H1 (cell line): ENCODE measurements at regions not wholly inside any gene's neighbourhood (a gene's known extent, or its start where the extent isn't known, plus 50 kb on each side); places are given as distances from the start of the nearest gene placed in this dataset.

ENCODE experiments used
- CTCF ChIA-PET: fragments of 300-600 bp; sonication (Branson Sonifier 250); formaldehyde crosslinking; loops from one replicate; lab custom pipeline; 2021; ENCODE audit not compliant: partially characterized antibody; lab: Charles Lee
- POLR2A ChIA-PET: fragments of 300-600 bp; sonication (Branson Sonifier 250); formaldehyde crosslinking; loops from one replicate; lab custom pipeline; 2021; ENCODE audit warnings: inconsistent platforms; ENCODE audit not compliant: partially characterized antibody; lab: Charles Lee
- DNase-seq, 2 experiments: peaks; one replicate each; pipeline versions ENCODE4 v3.0.0 to v3.0.0-alpha.2; 2010 to 2022; ENCODE audit warnings: low spot score in 2 of 2, low read depth in 1 of 2, mixed read lengths in 1 of 2
- FAIRE-seq: peaks from 2 replicates; lab custom pipeline; 2011; peaks lifted over from hg19 to GRCh38; lab: Jason Lieb, UNC
- H2AFZ ChIP-seq: 2 replicates; pipeline ENCODE4 v1.8.1; 2012; ENCODE audit warnings: low read length, inconsistent platforms
- H2AK5ac ChIP-seq: 2 replicates; pipeline ENCODE4 v1.6.1; 2013; ENCODE audit warnings: low read depth, low read length
- H2BK120ac ChIP-seq: replicated peaks from 2 replicates; pipeline ENCODE3; 2013; ENCODE audit warnings: low read depth, low read length, inconsistent platforms
- H2BK12ac ChIP-seq: 2 replicates; pipeline ENCODE4 v1.6.1; 2013; ENCODE audit warnings: low read depth, low read length
- H2BK15ac ChIP-seq: 2 replicates; pipeline ENCODE4 v1.6.1; 2013; ENCODE audit warnings: low read length
- H2BK20ac ChIP-seq: 2 replicates; pipeline ENCODE4 v1.6.1; 2013; ENCODE audit warnings: low read length
- H2BK5ac ChIP-seq: 2 replicates; pipeline ENCODE4 v1.6.1; 2013; ENCODE audit warnings: low read depth, low read length
- H3K14ac ChIP-seq: 2 replicates; pipeline ENCODE4 v1.6.1; 2013; ENCODE audit warnings: inconsistent platforms; ENCODE audit not compliant: insufficient read length
- H3K18ac ChIP-seq: 2 replicates; pipeline ENCODE4 v1.6.1; 2013; ENCODE audit warnings: low read length; ENCODE audit errors: extremely low read depth
- H3K23ac ChIP-seq: 2 replicates; pipeline ENCODE4 v1.6.1; 2013; ENCODE audit warnings: inconsistent platforms; ENCODE audit not compliant: insufficient read length
- H3K23me2 ChIP-seq: 2 replicates; pipeline ENCODE4 v1.6.1; 2013; ENCODE audit warnings: low read depth, low read length
- H3K27ac ChIP-seq: 2 replicates; pipeline ENCODE4 v1.6.1; 2011; ENCODE audit warnings: low read depth, low read length, inconsistent platforms
- H3K27me3 ChIP-seq, 4 experiments: replicated peaks in 1 of 4; 1 replicate in 1 of 4; 2 replicates in 3 of 4; pipeline versions ENCODE4 v1.6.1 to v1.8.1; 2011 to 2013; ENCODE audit warnings: low read length in 3 of 4, mild to moderate bottlenecking in 3 of 4, inconsistent platforms in 2 of 4, mixed read lengths in 2 of 4, moderate library complexity in 1 of 4; ENCODE audit not compliant: control insufficient read depth in 3 of 4, insufficient read depth in 3 of 4; ENCODE audit errors: extremely low read depth in 1 of 4
- H3K36me3 ChIP-seq, 4 experiments: 2 replicates each; pipeline versions ENCODE4 v1.6.1 to v1.8.1; 2011 to 2013; ENCODE audit warnings: mild to moderate bottlenecking in 4 of 4, low read length in 3 of 4, moderate library complexity in 2 of 4, control low read depth in 1 of 4, inconsistent platforms in 1 of 4; ENCODE audit not compliant: insufficient read depth in 4 of 4, control insufficient read depth in 2 of 4
- H3K4ac ChIP-seq: replicated peaks from 2 replicates; pipeline ENCODE3; 2013; ENCODE audit warnings: low read length, low read depth, mixed read lengths, inconsistent platforms; ENCODE audit not compliant: insufficient read length
- H3K4me1 ChIP-seq, 4 experiments: replicated peaks in 1 of 4; 1 replicate in 1 of 4; 2 replicates in 3 of 4; pipeline versions ENCODE4 v1.6.1 to v1.8.1; 2011 to 2013; ENCODE audit warnings: low read length in 3 of 4, inconsistent platforms in 2 of 4, mixed read lengths in 1 of 4; ENCODE audit not compliant: insufficient read depth in 4 of 4, control insufficient read depth in 3 of 4
- H3K4me2 ChIP-seq, 2 experiments: 2 replicates each; pipeline versions ENCODE4 v1.6.1 to v1.8.1; 2011 to 2013; ENCODE audit warnings: low read depth in 2 of 2, low read length in 2 of 2, control low read depth in 1 of 2, inconsistent platforms in 1 of 2, mild to moderate bottlenecking in 1 of 2; ENCODE audit not compliant: insufficient read depth in 1 of 2
- H3K4me3 ChIP-seq, 4 experiments: fragments of 200-600, 300-600 bp in 1 of 4; sonication (generic), shearing (Covaris generic), sonication (Bioruptor Twin) in 1 of 4; 2 replicates each; pipeline versions ENCODE4 v1.5.1 to v1.8.1; 2011 to 2016; ENCODE audit warnings: low read length in 4 of 4, low read depth in 3 of 4, control low read depth in 2 of 4, inconsistent platforms in 2 of 4, mild to moderate bottlenecking in 2 of 4, mixed read lengths in 1 of 4, moderate library complexity in 1 of 4; ENCODE audit not compliant: insufficient read depth in 2 of 4; ENCODE audit errors: extremely low read depth in 1 of 4
- H3K56ac ChIP-seq: replicated peaks from 2 replicates; pipeline ENCODE3; 2013; ENCODE audit warnings: low read depth, mild to moderate bottlenecking, mixed read lengths, low read length, inconsistent platforms; ENCODE audit not compliant: insufficient read length
- H3K79me1 ChIP-seq: 2 replicates; pipeline ENCODE4 v1.6.1; 2013; ENCODE audit warnings: low read depth, low read length, control low read depth
- H3K79me2 ChIP-seq, 2 experiments: 2 replicates each; pipeline versions ENCODE4 v1.6.1 to v1.8.1; 2012 to 2013; ENCODE audit warnings: low read length in 2 of 2, mild to moderate bottlenecking in 2 of 2, inconsistent platforms in 1 of 2; ENCODE audit not compliant: insufficient read depth in 2 of 2, control insufficient read depth in 1 of 2
- H3K9ac ChIP-seq, 4 experiments: replicated peaks in 1 of 4; 1 replicate in 1 of 4; 2 replicates in 3 of 4; pipeline versions ENCODE4 v1.6.1 to v1.8.1; 2011 to 2013; ENCODE audit warnings: low read depth in 3 of 4, low read length in 3 of 4, control low read depth in 2 of 4, mild to moderate bottlenecking in 2 of 4, moderate library complexity in 2 of 4, inconsistent platforms in 1 of 4; ENCODE audit errors: extremely low read depth in 1 of 4
- H3K9me3 ChIP-seq, 2 experiments: 2 replicates each; pipeline versions ENCODE4 v1.6.1 to v1.8.1; 2012 to 2013; ENCODE audit warnings: mild to moderate bottlenecking in 2 of 2, moderate library complexity in 2 of 2, control low read depth in 1 of 2, inconsistent platforms in 1 of 2, low read depth in 1 of 2, low read length in 1 of 2, mixed read lengths in 1 of 2; ENCODE audit not compliant: insufficient read depth in 2 of 2
- H4K20me1 ChIP-seq, 2 experiments: replicated peaks in 1 of 2; 2 replicates each; pipeline versions ENCODE3 to v1.8.1; 2011 to 2013; ENCODE audit warnings: inconsistent platforms in 2 of 2, low read length in 2 of 2, mild to moderate bottlenecking in 1 of 2; ENCODE audit not compliant: insufficient read depth in 2 of 2, control insufficient read depth in 1 of 2
- H4K5ac ChIP-seq: 2 replicates; pipeline ENCODE4 v1.6.1; 2013; ENCODE audit warnings: low read length, low read depth, mixed read lengths, inconsistent platforms; ENCODE audit not compliant: insufficient read length
- H4K8ac ChIP-seq: 2 replicates; pipeline ENCODE4 v1.8.0; 2013; ENCODE audit warnings: mild to moderate bottlenecking, moderate library complexity, low read length, inconsistent platforms; ENCODE audit not compliant: insufficient read depth; ENCODE audit errors: extremely low read depth
- H4K91ac ChIP-seq: replicated peaks from 2 replicates; pipeline ENCODE3; 2013; ENCODE audit warnings: low read length, mixed read lengths, inconsistent platforms; ENCODE audit not compliant: insufficient read length
- BRCA1 ChIP-seq: IDR thresholded peaks from 2 replicates; pipeline ENCODE4 v1.6.1; 2012; ENCODE audit warnings: low read depth, low read length, improper control_type of control experiment
- CBX5 ChIP-seq: fragments of 300-800, 300-1000 bp; sonication (generic); IDR thresholded peaks from 2 replicates; pipeline ENCODE4 v1.7.1; 2016; ENCODE audit warnings: antibody characterized with exemption, low read length, low read depth
- E2F6 ChIP-seq: IDR thresholded peaks from 2 replicates; pipeline ENCODE4 v1.6.1; 2012; ENCODE audit warnings: inconsistent platforms
- EP300 ChIP-seq, 2 experiments: IDR thresholded peaks; 1 replicate in 1 of 2; 2 replicates in 1 of 2; pipeline ENCODE4 v1.6.1; 2011 to 2012; ENCODE audit warnings: low read depth in 2 of 2, low read length in 2 of 2, mild to moderate bottlenecking in 2 of 2, borderline replicate concordance in 1 of 2, inconsistent platforms in 1 of 2, moderate library complexity in 1 of 2
- KDM5A ChIP-seq: fragments of 200-600 bp; IDR thresholded peaks from 2 replicates; pipeline ENCODE4 v1.7.1; 2012; ENCODE audit warnings: mild to moderate bottlenecking, low read length, inconsistent platforms, mixed read lengths
- MAFK ChIP-seq: IDR thresholded peaks from 2 replicates; pipeline ENCODE4 v1.6.1; 2012; ENCODE audit warnings: low read depth, mild to moderate bottlenecking, improper control_type of control experiment, low read length
- POLR2AphosphoS5 ChIP-seq: IDR thresholded peaks from 2 replicates; pipeline ENCODE4 v1.6.1; 2011; ENCODE audit warnings: low read depth, low read length
- RBBP5 ChIP-seq: IDR thresholded peaks from 2 replicates; pipeline ENCODE4 v1.7.1; 2012; ENCODE audit warnings: low read depth, mild to moderate bottlenecking, inconsistent platforms, low read length, moderate library complexity, borderline replicate concordance
- RFX5 ChIP-seq: IDR thresholded peaks from 2 replicates; pipeline ENCODE4 v1.6.1; 2011; ENCODE audit warnings: low read depth, low read length, improper control_type of control experiment, borderline replicate concordance
- SAP30 ChIP-seq: fragments of 300-600 bp; sonication (generic); IDR thresholded peaks from 2 replicates; pipeline ENCODE4 v1.7.1; 2012; ENCODE audit warnings: low read length, moderate library complexity, mild to moderate bottlenecking, inconsistent platforms; ENCODE audit not compliant: insufficient read depth, insufficient replicate concordance
- SIN3A ChIP-seq, 2 experiments: IDR thresholded peaks in 1 of 2; conservative IDR thresholded peaks in 1 of 2; 2 replicates each; pipeline ENCODE4 v1.6.1; 2011 to 2012; ENCODE audit warnings: low read length in 2 of 2, improper control_type of control experiment in 1 of 2, low read depth in 1 of 2, mild to moderate bottlenecking in 1 of 2
- ZNF274 ChIP-seq: IDR thresholded peaks from 2 replicates; pipeline ENCODE4 v1.7.0; 2012; ENCODE audit warnings: low read length, borderline replicate concordance; ENCODE audit errors: extremely low read depth
- WGBS, 2 experiments: shearing (Covaris generic) in 1 of 2; methylation state at CpG; one replicate each; pipeline versions ENCODE4 v1.1.6 to v1.1.7; 2013 to 2015; ENCODE audit warnings: low lambda C conversion rate in 2 of 2, mixed read lengths in 2 of 2, inconsistent platforms in 1 of 2, low coverage in 1 of 2, missing lambda C conversion rate in 1 of 2; ENCODE audit not compliant: insufficient replicate concordance in 2 of 2, insufficient coverage in 1 of 2, insufficient read length in 1 of 2; ENCODE audit errors: extremely low coverage in 1 of 2, missing lambda C conversion rate in 1 of 2; 5-methylcytosine and 5-hydroxymethylcytosine counted together

GRCh38 chr9:19600538-19600937 is 188.3 kb downstream of the SLC24A2 start:
- ChIA-PET POLR2A (no interaction called here), CTCF (no interaction called here)
- Histone ChIP-seq H2BK12ac (no peak overlapping the region), H3K23ac (no peak overlapping the region), H3K4me2 (no peak overlapping the region), H2AFZ (no peak overlapping the region), H3K4me3 (no peak overlapping the region), H3K4me1 (no peaks in the 10 kb centered on the region), H4K8ac (no peak overlapping the region), H3K79me1 (no peaks in the 10 kb centered on the region), H3K9ac (no peak overlapping the region), H3K9me3 (no peaks in the 10 kb centered on the region), H4K5ac (no peak overlapping the region), H2AK5ac (no peak overlapping the region), H3K18ac (no peak overlapping the region), H4K20me1 (no peaks in the 10 kb centered on the region), H3K23me2 (no peaks in the 10 kb centered on the region), H3K56ac (no peak overlapping the region), H3K27me3 (no peaks in the 10 kb centered on the region), H3K14ac (no peak overlapping the region), H3K79me2 (no peaks in the 10 kb centered on the region), H2BK15ac (no peak overlapping the region), H3K36me3 (no peaks in the 10 kb centered on the region), H3K27ac (no peak overlapping the region), H4K91ac (no peak overlapping the region), H2BK5ac (no peak overlapping the region), H2BK20ac (no peak overlapping the region), H2BK120ac (no peak overlapping the region), H3K4ac (no peak overlapping the region)
- no peak for DNase-seq
- 89% methylated on average over 2 of the region's 2 CpGs; no CpG with 5 or more reads in 1 of the 2 experiments for WGBS, 2 experiments
- no peak for FAIRE-seq
- TF ChIP-seq E2F6: no peak
- no peak for TF ChIP-seq RFX5
- no peak for TF ChIP-seq POLR2AphosphoS5
- no peak for TF ChIP-seq RBBP5
- TF ChIP-seq MAFK: no peak
- TF ChIP-seq SIN3A (conservative IDR thresholded peaks at IDR 0.05 in 1 of 2, IDR thresholded peaks at IDR 0.05 in 1 of 2; ENCODE audit: low read depth in 1 of 2, low read length in 2 of 2): no peak
- TF ChIP-seq BRCA1: no peak
- TF ChIP-seq CBX5: no peak
- no peak for TF ChIP-seq ZNF274
- TF ChIP-seq SAP30: no peak
- no peak for TF ChIP-seq KDM5A
- no peak for TF ChIP-seq EP300 (IDR thresholded peaks at IDR 0.05; ENCODE audit: borderline replicate concordance in 1 of 2, low read depth in 2 of 2, low read length in 2 of 2)
